OCI-LY3 (cell line): ENCODE measurements at regions not wholly inside any gene's neighbourhood (a gene's known extent, or its start where the extent isn't known, plus 50 kb on each side); places are given as distances from the start of the nearest gene placed in this dataset.

Source experiments
- H2AFZ ChIP-seq: fragments of 200-600, 300-600 bp; shearing (Covaris generic); 2 replicates; pipeline ENCODE4 v1.6.0; 2014; ENCODE audit warnings: antibody characterized with exemption, low read depth, low read length
- H3K27ac ChIP-seq: fragments of 200-600, 300-600 bp; sonication (generic); 2 replicates; pipeline ENCODE4 v1.5.1; 2014; ENCODE audit warnings: mild to moderate bottlenecking, low read length, moderate library complexity, mixed read lengths
- H3K27me3 ChIP-seq: fragments of 200-600, 300-600 bp; sonication (generic); 2 replicates; pipeline ENCODE4 v1.6.1; 2014; ENCODE audit warnings: low read depth, low read length, mixed read lengths
- H3K36me3 ChIP-seq: fragments of 200-600, 300-600 bp; sonication (generic); replicated peaks from 2 replicates; pipeline ENCODE3; 2014; ENCODE audit warnings: low read depth, low read length, mixed read lengths
- H3K4me1 ChIP-seq: fragments of 300-600, 200-600 bp; sonication (generic); 2 replicates; pipeline ENCODE4 v1.6.1; 2014; ENCODE audit warnings: low read length, mixed read lengths
- H3K4me2 ChIP-seq: fragments of 200-600, 300-600 bp; sonication (generic); 2 replicates; pipeline ENCODE4 v1.6.1; 2014; ENCODE audit warnings: low read length, mixed read lengths
- H3K4me3 ChIP-seq: fragments of 300-600, 200-600 bp; sonication (generic); 2 replicates; pipeline ENCODE4 v1.5.1; 2014; ENCODE audit warnings: antibody characterized with exemption, mild to moderate bottlenecking, low read length, moderate library complexity
- H3K79me2 ChIP-seq: fragments of 300-600, 200-600 bp; shearing (Covaris generic); 2 replicates; pipeline ENCODE4 v1.6.1; 2014; ENCODE audit warnings: mild to moderate bottlenecking, low read length, mixed read lengths
- H3K9ac ChIP-seq: fragments of 300-600, 200-600 bp; shearing (Covaris generic); 2 replicates; pipeline ENCODE4 v1.6.0; 2014; ENCODE audit warnings: mild to moderate bottlenecking, low read length, moderate library complexity
- H3K9me3 ChIP-seq: fragments of 200-600, 300-600 bp; shearing (Covaris generic); 2 replicates; pipeline ENCODE4 v1.6.1; 2014; ENCODE audit warnings: low read length, mixed read lengths; ENCODE audit not compliant: insufficient read depth
- H4K20me1 ChIP-seq: fragments of 200-600, 300-600 bp; sonication (generic); 2 replicates; pipeline ENCODE4 v1.6.1; 2016; ENCODE audit warnings: low read length, mixed read lengths; ENCODE audit not compliant: insufficient read depth
- CTCF ChIP-seq: fragments of 200-600, 300-600 bp; sonication (generic); IDR thresholded peaks from 2 replicates; pipeline ENCODE4 v1.5.1; 2014; ENCODE audit warnings: antibody characterized with exemption, low read length, low read depth
- EZH2phosphoT487 ChIP-seq: fragments of 200-600 bp; shearing (Covaris generic); IDR thresholded peaks from 2 replicates; pipeline ENCODE4 v1.6.1; 2018; ENCODE audit warnings: antibody characterized with exemption, mixed run types, low read depth

- no peak for TF ChIP-seq CTCF
- TF ChIP-seq EZH2phosphoT487: no peak
- no peaks in the 10 kb centered on the region for H4K20me1 ChIP-seq
- H3K4me3 ChIP-seq: no peak overlapping the region
- H3K4me1 ChIP-seq: no peaks in the 10 kb centered on the region
- H2AFZ ChIP-seq: no peak overlapping the region
- H3K27me3 ChIP-seq: no peaks in the 10 kb centered on the region
- no peak overlapping the region for H3K9ac ChIP-seq
- no peaks in the 10 kb centered on the region for H3K79me2 ChIP-seq
- no peak overlapping the region for H3K4me2 ChIP-seq
- H3K9me3 ChIP-seq: no peaks in the 10 kb centered on the region
- no peaks in the 10 kb centered on the region for H3K36me3 ChIP-seq
- no peak overlapping the region for H3K27ac ChIP-seq
These were observed 1006.9 kb downstream of the PCDH7 start for GRCh38 chr4:31727030-31727429.

- Histone ChIP-seq H4K20me1 (no peaks in the 10 kb centered on the region), H3K4me3 (no peak overlapping the region), H3K9me3 (no peaks in the 10 kb centered on the region), H2AFZ (no peak overlapping the region), H3K27ac (no peak overlapping the region), H3K9ac (no peak overlapping the region), H3K4me1 (peaks cover 11% of the 10 kb centered on the region), H3K27me3 (no peaks in the 10 kb centered on the region), H3K79me2 (no peaks in the 10 kb centered on the region), H3K36me3 (no peaks in the 10 kb centered on the region), H3K4me2 (no peak overlapping the region)
- no peak for TF ChIP-seq EZH2phosphoT487
- no peak for TF ChIP-seq CTCF
These were observed 1014.8 kb downstream of the PCDH7 start for GRCh38 chr4:31735004-31735403.

GRCh38 chr4:31737419-31737818 lies 1017.2 kb downstream of the PCDH7 start:
- H3K4me2 ChIP-seq: peak overlapping the region; percentile 27; the same call in 1 of the 2 replicates
- no peaks in the 10 kb centered on the region for H3K9me3 ChIP-seq
- no peak overlapping the region for H3K4me3 ChIP-seq
- TF ChIP-seq EZH2phosphoT487 (no peak), CTCF (no peak)
- no peaks in the 10 kb centered on the region for H3K27me3 ChIP-seq
- no peak overlapping the region for H3K9ac ChIP-seq
- no peaks in the 10 kb centered on the region for H4K20me1 ChIP-seq
- no peaks in the 10 kb centered on the region for H3K36me3 ChIP-seq
- H3K27ac ChIP-seq: no peak overlapping the region
- H3K4me1 ChIP-seq: peaks cover 11% of the 10 kb centered on the region
- H3K79me2 ChIP-seq: no peaks in the 10 kb centered on the region
- no peak overlapping the region for H2AFZ ChIP-seq

- Histone ChIP-seq H3K9me3 (no peaks in the 10 kb centered on the region), H3K27me3 (no peaks in the 10 kb centered on the region), H3K4me2 (no peak overlapping the region), H2AFZ (no peak overlapping the region), H3K4me1 (peaks cover 11% of the 10 kb centered on the region), H3K27ac (no peak overlapping the region), H4K20me1 (no peaks in the 10 kb centered on the region), H3K4me3 (no peak overlapping the region), H3K36me3 (no peaks in the 10 kb centered on the region), H3K9ac (no peak overlapping the region), H3K79me2 (no peaks in the 10 kb centered on the region)
- TF ChIP-seq CTCF: no peak
- TF ChIP-seq EZH2phosphoT487: no peak
These were observed 1021.2 kb downstream of the PCDH7 start for GRCh38 chr4:31741326-31741725.
